NCI-H2196 treated with DMSO at 0.1 percent for 48 hours (cell line): ENCODE measurements at regions not wholly inside any gene's neighbourhood (a gene's known extent, or its start where the extent isn't known, plus 50 kb on each side); places are given as distances from the start of the nearest gene placed in this dataset.
"Not testable (repeated sequence)": the region's sequence is repeated elsewhere in the genome, so short reads cannot be mapped to it uniquely, and the experiment has no call there.

Source experiments
- DNase-seq: peaks from one replicate; lab custom pipeline; 2025; ENCODE audit not compliant: unreplicated experiment; lab: John Stamatoyannopoulos, UW

DNA sequence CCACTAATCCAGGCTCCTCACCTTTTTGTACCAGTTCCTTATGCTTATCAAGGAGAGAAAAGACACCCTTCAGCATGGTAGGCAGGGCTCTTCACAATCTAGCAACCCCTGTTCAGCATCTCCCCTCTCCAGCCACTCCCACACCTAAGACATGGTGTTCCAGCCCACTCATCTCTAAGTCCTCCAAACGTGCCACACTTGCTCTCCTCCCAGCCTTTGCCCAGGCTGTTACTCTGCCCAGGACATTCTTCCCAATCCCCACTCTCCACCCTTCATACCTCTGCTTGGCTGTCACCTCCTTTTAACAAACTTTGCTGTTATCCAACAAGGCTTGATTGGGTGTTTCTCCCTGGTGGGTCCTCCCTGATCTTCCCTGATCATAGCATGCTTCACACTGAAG is 270.6 kb upstream of the CHAC2 start:
- no peak for DNase-seq

DNA sequence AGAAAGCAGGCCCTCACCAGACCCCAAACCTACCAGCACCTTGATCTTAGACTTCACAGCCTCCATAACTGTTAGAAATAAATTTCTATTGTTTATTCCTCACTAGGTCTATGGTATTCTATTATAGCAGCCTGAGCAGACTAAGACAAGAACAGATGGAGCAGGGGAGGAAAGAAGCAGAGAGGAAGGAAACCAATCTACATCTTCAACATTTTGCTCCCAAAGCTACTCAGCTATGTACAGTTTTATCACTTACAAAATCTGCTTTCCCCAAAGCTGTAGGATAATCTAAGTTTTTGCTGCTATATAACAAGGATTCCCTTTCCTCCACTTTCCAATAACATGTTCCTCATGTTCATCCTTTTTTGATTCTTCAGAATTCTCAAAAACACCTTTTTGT is 274.4 kb upstream of the CHAC2 start:
- no peak for DNase-seq

- DNase-seq = no peak
Measured at GRCh38 chr2:53490659-53491058, 276.9 kb upstream of the CHAC2 start.

DNA sequence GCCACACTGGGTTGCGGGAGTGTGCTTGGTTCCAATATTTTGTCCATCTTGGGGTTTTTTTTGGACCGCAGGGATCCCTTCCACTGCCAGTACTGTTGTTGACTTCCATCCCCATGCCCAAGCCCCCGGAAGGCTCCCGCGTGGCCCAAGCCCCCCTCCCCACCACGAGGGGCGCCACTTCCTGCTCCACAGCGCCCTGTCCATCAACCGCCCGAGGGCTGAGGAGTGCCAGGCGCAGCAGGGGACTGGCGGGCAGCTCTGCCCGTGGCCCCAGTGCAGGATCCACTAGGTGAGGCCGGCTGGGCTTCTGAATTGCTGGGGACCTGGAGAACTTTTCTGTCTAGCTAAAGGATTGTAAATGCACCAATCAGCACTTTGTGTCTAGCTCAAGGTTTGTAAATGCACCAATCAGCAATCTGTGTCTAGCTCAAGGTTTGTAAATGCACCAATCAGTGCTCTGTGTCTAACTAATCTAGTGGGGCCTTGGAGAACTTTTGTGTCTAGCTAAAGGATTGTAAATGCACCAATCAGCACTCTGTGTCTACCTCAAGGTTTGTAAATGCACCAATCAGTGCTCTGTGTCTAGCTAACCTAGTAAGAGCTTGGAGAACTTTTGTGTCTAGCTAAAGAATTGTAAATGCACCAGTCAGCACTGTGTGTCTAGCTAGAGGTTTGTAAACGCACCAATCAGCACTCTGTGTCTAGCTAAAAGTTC is 281.3 kb upstream of the CHAC2 start:
- DNase-seq = not testable (repeated sequence)

DNA sequence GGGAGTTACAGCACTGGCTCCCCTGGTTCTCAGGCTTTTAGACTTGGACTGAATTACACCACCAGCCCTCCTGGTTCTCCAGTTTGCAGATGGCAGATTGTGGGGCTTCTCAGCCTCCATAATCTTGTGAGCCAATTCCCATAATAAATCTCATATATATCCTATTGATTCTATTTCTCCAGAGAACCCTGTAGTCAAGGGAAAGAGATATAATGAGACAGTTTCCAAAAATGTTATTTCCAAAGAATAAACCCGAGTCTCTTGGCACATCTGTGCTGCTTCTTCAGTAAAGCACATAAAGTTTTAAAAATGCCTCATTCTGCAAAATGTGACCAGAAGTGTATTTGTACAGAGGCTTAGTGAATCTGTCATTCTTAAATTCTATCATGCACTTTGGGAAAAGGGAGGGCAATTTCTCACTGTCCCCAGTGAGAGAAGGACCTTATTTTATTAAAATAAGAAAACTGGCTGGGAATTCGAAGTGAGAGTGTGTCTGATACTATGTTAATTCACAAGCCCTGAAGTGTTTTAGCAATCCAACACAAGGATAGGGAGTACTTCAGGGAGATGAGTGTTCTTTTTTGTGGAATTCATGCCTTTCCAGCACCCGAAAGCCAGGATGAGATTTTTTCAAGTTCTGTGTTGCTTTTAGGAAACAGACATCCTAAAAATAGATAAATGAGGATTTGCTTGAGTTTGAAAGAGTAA is 282.4 kb upstream of the CHAC2 start:
- DNase-seq = no peak

- no peak for DNase-seq
Measured at GRCh38 chr2:53484531-53484930, 283.1 kb upstream of the CHAC2 start.

DNA sequence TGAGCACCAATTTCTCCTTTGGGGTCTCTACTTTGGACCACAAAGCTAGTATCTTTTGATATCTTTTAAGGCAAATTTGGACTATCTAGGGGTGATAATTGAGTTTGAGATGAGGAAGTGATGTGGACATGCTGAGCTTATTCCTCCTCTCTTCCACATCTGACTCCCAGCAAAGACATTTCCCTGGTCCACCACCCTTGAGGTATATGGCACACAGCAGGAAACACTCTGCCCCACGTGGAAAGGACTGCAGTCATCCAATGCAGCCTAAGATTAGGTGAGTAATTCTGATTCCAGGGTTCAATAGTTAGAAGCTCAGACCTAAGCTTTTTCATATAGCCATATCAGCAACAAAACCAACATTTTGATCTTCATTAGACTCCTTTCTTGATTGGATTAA is 290.1 kb upstream of the CHAC2 start:
- no peak for DNase-seq

DNA sequence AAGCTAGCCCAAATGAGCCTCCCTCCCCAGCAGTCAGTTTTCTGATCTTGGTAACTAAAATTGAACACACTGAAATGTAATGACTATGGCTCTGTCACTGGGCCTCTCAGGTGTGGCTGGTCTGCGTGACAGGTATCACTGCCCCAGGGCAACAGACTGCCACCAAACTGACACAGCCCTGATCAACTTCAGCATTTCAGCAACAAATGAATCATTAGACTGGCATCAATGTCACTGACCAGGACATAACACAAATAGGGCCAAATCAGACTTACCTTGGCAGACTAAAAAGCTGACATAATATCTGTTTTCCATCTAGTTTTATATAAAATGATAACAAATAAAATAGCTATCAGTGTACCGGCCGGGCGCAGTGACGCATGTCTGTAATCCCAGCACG is 290.8 kb upstream of the CHAC2 start:
- DNase-seq = no peak

GRCh38 chr2:53475766-53476165 is 291.8 kb upstream of the CHAC2 start:
- no peak for DNase-seq

DNA sequence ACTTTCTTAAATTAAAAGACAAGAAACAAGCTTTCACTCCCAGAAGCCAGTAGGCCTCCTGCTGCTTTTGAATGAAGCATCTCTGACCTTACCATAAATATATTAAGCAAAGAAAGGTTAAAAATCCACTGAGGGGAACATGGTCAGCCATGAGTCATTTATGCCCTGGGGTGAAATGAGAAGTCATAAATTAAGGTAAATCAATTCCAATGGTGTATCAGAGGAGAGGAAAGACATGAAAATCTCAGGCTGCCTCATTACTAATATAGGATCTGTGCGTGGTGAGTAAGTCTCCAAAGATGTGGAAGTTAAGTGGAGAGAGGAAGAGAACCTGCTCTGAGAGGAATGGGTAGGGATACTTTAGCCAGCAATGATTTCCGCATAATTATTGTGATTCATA is 292.3 kb upstream of the CHAC2 start:
- DNase-seq = no peak

DNA sequence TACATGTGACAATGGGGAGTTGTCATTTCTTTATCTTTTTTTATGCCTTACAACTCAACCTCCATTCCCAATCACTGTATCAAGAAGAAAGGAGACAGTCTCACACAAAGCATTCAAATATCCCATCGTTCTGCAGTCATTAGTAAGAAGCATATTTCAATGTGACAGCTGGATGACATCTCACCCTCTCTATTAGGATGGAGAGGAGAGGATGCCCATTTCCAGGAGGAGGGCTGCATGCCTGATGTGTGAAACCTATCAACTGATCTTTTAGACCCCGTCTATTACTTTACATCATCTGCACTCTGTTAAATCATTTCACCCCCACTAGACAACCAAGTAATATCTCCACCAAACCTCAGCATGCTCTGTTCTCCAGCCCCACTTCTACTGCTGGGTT is 292.7 kb upstream of the CHAC2 start:
- DNase-seq = no peak

DNA sequence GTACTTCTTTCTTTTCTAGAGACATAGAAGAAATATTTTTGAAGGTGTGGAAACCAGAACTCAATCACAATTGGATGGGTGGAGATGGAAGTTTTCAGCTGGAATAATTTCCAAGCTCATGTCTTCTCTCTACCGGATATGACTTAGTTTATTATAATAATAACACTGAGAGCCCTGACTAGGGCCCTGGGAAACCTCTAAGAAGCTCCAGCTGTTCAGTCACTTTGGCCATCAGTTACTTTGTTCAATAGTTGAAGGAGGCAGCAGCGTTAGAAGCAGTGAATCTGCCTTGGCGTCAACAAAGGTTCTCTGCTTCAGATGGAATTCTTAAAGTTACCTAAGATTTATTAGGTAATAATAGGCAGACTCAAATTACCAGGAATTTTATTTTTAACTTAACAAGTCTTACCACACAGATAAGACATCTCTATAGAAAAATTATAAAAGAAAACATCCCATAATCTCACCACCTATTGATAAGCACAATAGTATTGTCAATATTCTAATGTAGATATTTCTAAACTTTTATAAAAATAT is 293.8 kb upstream of the CHAC2 start:
- DNase-seq = no peak

- no peak for DNase-seq
Measured at GRCh38 chr2:53473236-53473635, 294.4 kb upstream of the CHAC2 start.

DNA sequence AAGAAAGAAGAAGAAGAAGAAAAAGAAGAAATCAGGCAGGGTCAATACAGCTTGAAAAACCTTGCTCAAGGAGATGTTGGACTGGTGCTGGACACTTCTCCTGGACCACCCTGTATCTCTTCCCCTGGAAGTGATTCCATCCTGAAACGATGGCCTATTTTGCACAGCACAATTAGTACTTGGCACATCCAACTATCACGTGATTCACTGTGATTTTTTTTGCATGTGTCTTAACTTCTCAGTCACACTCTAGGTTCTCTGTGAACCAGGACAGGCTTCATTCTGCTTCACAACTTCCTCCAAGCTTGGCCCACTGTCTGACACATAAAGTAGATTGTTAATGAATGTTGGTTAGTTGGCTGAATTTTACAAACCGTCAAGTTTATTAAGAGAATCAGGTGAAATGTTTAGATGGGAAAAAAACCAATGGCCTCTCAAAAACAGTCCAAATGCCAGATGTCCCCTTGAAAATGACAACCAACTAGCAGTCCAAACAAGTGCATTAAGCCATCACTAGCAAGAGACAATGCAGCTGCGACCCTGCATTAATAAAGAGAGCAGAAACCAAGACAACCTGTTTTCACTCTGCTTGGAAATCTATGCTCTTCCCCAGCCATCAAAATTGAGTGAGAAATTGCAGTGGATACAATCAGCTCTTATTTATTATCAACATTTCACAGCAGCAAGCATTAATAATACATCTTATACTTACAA is 300.0 kb upstream of the CHAC2 start:
- no peak for DNase-seq

GRCh38 chr2:53463806-53464726 is 303.5 kb upstream of the CHAC2 start:
- DNase-seq = no peak

- DNase-seq = no peak
Measured at GRCh38 chr2:53460937-53461336, 306.7 kb upstream of the CHAC2 start.

DNA sequence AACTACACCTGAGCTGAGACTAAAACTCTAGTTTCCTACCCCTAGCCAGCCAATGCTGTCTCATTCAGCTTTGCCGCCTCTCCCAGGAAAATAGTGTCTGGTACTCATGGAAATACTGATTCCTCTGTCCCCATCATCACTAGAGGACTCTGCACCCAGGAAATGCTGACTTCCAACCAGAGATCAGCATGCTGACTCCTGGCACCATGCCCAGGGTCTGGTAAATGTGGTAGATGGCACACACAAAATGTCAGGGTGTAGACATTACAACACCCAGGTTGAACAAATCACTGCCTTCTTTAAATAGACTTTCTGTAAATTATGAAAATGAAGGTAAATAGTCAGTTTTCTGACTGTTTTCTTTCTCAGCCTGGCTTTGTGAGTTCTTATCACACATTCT is 307.3 kb upstream of the CHAC2 start:
- DNase-seq = no peak

- DNase-seq = no peak
Measured at GRCh38 chr2:53455094-53455493, 312.5 kb upstream of the CHAC2 start.

DNA sequence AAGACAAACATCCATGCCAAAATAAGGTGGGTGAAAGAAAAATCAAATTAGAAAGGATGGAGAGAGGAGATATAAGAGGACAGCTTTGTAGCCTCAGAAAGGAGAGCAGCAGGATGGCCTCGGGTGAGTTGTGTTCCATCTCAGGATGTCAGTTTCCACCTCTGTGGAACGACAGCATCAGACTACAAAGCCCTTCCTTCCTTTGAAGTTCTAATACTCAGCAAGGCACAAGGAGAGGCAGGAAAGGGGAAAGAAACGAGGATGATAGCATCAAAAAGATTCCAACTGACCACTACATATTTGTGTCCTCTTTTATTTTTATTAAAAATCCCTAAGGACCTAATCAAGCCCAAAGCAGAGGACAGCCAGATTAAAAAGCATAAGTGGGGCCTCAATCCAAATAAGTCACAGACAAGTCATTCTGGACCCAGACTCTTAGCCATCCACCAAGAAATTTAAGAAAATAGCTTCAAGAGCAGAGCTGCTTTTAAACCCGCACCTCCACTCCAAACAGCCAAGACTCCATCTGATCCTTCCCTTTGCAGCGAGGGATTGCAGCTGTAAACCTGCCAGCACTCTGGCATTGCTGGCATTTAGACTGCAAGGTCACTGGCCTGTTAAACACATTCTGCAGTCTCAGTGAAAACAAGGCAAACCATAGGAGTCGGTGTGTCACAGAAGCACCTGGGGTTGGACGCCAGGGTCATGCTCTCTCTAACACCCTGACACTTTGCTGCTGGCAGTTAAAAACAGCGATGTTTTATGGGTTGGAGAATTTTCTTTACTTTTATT is 314.5 kb upstream of the CHAC2 start:
- DNase-seq = no peak

GRCh38 chr2:53452400-53452799 is 315.2 kb upstream of the CHAC2 start:
- no peak for DNase-seq
